ENCODE measurements at regions not wholly inside any gene's neighbourhood (a gene's known extent, or its start where the extent isn't known, plus 50 kb on each side); places are given as distances from the start of the nearest gene placed in this dataset.
A peak's percentile ranks its signal among the peaks of the same experiment; 100 is the strongest.

DNA sequence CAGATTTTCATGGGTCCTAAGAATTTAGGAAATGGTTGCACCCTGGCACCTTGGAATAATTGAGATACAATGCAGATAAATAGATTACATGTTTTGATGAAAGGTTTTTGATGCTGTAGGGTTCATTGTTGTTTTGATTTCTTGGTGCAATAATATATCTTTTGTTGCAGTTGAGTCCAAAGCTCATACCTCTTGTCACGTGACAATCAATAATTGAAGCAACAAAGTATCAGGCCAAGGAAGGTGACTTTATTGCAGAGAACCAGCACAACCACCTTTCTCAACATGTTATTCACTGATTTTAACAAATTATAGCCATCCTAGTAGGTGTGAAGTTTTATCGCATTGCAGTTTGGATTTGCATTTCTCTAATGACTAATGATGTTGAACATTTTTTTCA lies 285.5 kb upstream of the SLCO3A1 start:
- Histone ChIP-seq H3K4me1 (no peaks in the 10 kb centered on the region), H3K27ac (no peak overlapping the region), H3K4me3 (no peak overlapping the region), H3K9me3 (no peaks in the 10 kb centered on the region), H3K36me3 (no peaks in the 10 kb centered on the region), H3K27me3 (no peaks in the 10 kb centered on the region)
- WGBS (ENCODE audit: insufficient coverage, low coverage, low lambda C conversion rate, missing lambda C conversion rate), result 61% methylated on average over 2 of the region's 2 CpGs
- no peak for ATAC-seq
- intact Hi-C loops (cut with DNase I), result no loop called here
- no peak for DNase-seq
- no peak for TF ChIP-seq POLR2A (IDR thresholded peaks at IDR 0.05)
- TF ChIP-seq, protein P1, sequence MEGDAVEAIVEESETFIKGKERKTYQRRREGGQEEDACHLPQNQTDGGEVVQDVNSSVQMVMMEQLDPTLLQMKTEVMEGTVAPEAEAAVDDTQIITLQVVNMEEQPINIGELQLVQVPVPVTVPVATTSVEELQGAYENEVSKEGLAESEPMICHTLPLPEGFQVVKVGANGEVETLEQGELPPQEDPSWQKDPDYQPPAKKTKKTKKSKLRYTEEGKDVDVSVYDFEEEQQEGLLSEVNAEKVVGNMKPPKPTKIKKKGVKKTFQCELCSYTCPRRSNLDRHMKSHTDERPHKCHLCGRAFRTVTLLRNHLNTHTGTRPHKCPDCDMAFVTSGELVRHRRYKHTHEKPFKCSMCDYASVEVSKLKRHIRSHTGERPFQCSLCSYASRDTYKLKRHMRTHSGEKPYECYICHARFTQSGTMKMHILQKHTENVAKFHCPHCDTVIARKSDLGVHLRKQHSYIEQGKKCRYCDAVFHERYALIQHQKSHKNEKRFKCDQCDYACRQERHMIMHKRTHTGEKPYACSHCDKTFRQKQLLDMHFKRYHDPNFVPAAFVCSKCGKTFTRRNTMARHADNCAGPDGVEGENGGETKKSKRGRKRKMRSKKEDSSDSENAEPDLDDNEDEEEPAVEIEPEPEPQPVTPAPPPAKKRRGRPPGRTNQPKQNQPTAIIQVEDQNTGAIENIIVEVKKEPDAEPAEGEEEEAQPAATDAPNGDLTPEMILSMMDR (IDR thresholded peaks at IDR 0.05), result no peak

DNA sequence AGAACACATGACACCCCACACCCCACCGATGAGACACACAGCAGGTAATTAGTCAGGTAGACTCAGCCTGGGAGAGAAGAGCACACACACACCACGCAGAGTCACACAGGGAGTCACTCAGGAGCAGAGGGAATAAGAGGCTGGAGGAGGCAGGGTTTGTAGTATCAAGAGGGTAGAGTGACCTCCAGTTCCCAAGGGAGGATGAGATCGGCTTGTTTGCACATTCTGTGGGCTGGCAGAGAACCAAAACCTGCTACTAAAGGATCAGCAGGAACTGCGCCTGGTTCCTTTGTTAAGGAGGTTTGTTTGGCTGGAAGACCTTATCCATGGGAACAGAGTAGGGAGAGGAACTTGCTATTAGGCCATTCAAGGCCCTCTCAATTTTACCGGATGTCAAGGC lies 281.4 kb upstream of the SLCO3A1 start:
- Histone ChIP-seq H3K27me3 (no peaks in the 10 kb centered on the region), H3K9me3 (no peaks in the 10 kb centered on the region), H3K27ac (no peak overlapping the region), H3K4me1 (no peaks in the 10 kb centered on the region), H3K36me3 (no peaks in the 10 kb centered on the region), H3K4me3 (no peak overlapping the region)
- TF ChIP-seq POLR2A (IDR thresholded peaks at IDR 0.05), result no peak
- TF ChIP-seq, protein P1 (IDR thresholded peaks at IDR 0.05), result no peak
- peak in 2 of 4 donors; percentile 36 to 52 for ATAC-seq
- WGBS (ENCODE audit: insufficient coverage, low coverage, low lambda C conversion rate, missing lambda C conversion rate), result 66% methylated on average over 4 of the region's 5 CpGs
- intact Hi-C loops (cut with DNase I), result no loop called here
- no peak for DNase-seq

DNA sequence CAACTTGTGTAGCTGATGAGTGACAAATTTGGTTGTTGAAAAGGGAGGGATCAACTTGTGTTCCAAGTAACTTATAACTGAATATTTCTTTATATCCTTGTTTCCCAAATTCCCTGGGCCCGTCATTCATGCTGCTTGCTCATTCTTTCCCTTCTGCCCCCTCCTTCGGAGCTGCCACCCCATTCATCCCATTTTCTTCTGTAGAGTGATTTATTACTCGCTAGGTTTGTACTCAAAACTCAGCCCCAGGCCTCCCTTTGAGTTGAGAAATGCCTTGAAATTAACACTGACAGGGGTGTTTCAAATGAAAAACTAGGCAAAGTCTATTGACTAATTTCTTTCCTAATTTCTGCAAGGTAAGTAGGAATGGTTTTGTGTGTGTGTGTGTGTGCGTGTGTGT lies 277.4 kb upstream of the SLCO3A1 start:
- no peaks in the 10 kb centered on the region for H3K9me3 ChIP-seq
- DNase-seq (no peak), ATAC-seq (no peak)
- no peak overlapping the region for H3K4me3 ChIP-seq
- TF ChIP-seq POLR2A (IDR thresholded peaks at IDR 0.05), result no peak
- TF ChIP-seq, protein P1 (IDR thresholded peaks at IDR 0.05), result no peak
- no peaks in the 10 kb centered on the region for H3K27me3 ChIP-seq
- 75% methylated on average over 3 of the region's 4 CpGs for WGBS (ENCODE audit: insufficient coverage, low coverage, low lambda C conversion rate, missing lambda C conversion rate)
- H3K4me1 ChIP-seq, result no peaks in the 10 kb centered on the region
- H3K36me3 ChIP-seq, result no peaks in the 10 kb centered on the region
- intact Hi-C loops (cut with DNase I), result no loop called here
- no peak overlapping the region for H3K27ac ChIP-seq

DNA sequence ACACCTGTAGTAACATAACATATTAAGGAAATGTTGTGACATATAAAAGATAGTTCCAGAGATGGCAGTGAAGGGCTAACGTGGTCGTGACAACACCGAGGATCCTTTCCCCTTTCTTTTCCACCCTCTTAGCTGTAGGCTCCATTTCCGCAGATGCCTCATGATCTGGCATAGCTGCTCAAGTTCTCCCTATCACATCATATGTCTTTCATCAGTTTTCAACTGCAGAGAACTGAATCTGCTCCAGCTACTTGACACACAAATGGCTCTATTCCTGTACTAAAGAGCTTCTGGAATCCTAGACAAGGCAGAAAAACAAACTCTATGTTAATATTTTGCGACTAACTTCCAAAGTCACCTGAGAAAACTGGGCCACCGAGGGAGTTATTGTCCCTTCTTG lies 275.0 kb upstream of the SLCO3A1 start:
- intact Hi-C loops (cut with DNase I), result no loop called here
- Histone ChIP-seq H3K27me3 (no peaks in the 10 kb centered on the region), H3K4me1 (no peaks in the 10 kb centered on the region), H3K36me3 (no peaks in the 10 kb centered on the region), H3K9me3 (no peaks in the 10 kb centered on the region), H3K27ac (no peak overlapping the region), H3K4me3 (no peak overlapping the region)
- no peak for TF ChIP-seq POLR2A (IDR thresholded peaks at IDR 0.05)
- TF ChIP-seq, protein P1 (IDR thresholded peaks at IDR 0.05), result no peak
- ATAC-seq (no peak), DNase-seq (no peak)
- 73% methylated on average over 6 of the region's 6 CpGs for WGBS (ENCODE audit: insufficient coverage, low coverage, low lambda C conversion rate, missing lambda C conversion rate)

DNA sequence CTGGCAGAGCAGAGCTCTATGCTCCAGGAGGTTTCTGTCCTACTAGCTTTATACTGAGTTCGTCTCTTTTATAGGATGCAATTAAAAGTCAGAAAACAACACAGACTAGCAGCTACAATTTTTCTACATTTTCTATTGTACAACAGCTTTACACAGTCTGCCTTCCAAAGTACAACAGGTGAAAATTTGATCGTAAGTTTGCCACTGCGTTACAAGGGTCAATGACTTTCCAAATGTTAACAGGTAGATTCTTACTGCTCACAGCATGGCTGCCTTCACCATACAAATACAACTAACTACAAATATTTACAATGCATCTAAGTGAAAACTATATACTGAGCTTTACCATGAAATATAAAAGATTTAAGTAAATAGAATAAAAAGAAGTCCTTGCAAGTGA lies 268.6 kb upstream of the SLCO3A1 start:
- 52% methylated on average over 3 of the region's 3 CpGs for WGBS (ENCODE audit: insufficient coverage, low coverage, low lambda C conversion rate, missing lambda C conversion rate)
- ATAC-seq (peak in 3 of 4 donors; percentile 42 to 67 (median 56)), DNase-seq (no peak)
- Histone ChIP-seq H3K27ac (no peak overlapping the region), H3K27me3 (no peaks in the 10 kb centered on the region), H3K9me3 (no peaks in the 10 kb centered on the region), H3K4me3 (no peak overlapping the region), H3K36me3 (no peaks in the 10 kb centered on the region), H3K4me1 (no peaks in the 10 kb centered on the region)
- intact Hi-C loops (cut with DNase I), result no loop called here
- TF ChIP-seq, protein P1 (IDR thresholded peaks at IDR 0.05), result no peak
- TF ChIP-seq POLR2A (IDR thresholded peaks at IDR 0.05), result no peak
